C4-2B (cell line): ENCODE measurements at regions not wholly inside any gene's neighbourhood (a gene's known extent, or its start where the extent isn't known, plus 50 kb on each side); places are given as distances from the start of the nearest gene placed in this dataset.

Experiments
- H3K27ac ChIP-seq: fragments of 450-650 bp; 2 replicates; pipeline ENCODE4 v1.5.1; 2017
- ZFX ChIP-seq: fragments of 450-650 bp; IDR thresholded peaks from 2 replicates; pipeline ENCODE4 v1.6.1; 2017
- TF ChIP-seq, protein P1 (sequence below): fragments of 450-650 bp; conservative IDR thresholded peaks from 2 replicates; pipeline ENCODE4 v1.5.1; 2017; ENCODE audit warnings: mild to moderate bottlenecking

DNA sequence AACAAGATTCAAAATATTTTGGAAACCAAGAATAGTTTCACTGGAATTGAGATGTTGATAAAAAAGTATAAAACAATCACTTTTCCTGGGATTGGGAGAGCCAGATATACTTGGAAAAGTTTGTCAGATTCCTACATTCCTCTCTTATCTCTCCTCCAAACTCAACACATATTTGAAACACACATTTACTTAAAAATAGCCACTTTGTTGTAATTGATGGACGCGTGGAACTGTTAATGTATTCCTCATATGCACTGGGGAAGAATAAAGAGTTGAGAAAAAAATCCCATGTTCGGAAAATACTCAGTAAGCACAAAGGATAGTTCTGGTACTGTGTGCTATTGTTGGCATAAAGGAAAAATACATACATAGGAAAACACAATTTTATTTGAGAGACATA is 195.6 kb upstream of the FLRT2 start:
- TF ChIP-seq ZFX = no peak
- TF ChIP-seq, protein P1, sequence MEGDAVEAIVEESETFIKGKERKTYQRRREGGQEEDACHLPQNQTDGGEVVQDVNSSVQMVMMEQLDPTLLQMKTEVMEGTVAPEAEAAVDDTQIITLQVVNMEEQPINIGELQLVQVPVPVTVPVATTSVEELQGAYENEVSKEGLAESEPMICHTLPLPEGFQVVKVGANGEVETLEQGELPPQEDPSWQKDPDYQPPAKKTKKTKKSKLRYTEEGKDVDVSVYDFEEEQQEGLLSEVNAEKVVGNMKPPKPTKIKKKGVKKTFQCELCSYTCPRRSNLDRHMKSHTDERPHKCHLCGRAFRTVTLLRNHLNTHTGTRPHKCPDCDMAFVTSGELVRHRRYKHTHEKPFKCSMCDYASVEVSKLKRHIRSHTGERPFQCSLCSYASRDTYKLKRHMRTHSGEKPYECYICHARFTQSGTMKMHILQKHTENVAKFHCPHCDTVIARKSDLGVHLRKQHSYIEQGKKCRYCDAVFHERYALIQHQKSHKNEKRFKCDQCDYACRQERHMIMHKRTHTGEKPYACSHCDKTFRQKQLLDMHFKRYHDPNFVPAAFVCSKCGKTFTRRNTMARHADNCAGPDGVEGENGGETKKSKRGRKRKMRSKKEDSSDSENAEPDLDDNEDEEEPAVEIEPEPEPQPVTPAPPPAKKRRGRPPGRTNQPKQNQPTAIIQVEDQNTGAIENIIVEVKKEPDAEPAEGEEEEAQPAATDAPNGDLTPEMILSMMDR = no peak
- no peak overlapping the region for H3K27ac ChIP-seq

DNA sequence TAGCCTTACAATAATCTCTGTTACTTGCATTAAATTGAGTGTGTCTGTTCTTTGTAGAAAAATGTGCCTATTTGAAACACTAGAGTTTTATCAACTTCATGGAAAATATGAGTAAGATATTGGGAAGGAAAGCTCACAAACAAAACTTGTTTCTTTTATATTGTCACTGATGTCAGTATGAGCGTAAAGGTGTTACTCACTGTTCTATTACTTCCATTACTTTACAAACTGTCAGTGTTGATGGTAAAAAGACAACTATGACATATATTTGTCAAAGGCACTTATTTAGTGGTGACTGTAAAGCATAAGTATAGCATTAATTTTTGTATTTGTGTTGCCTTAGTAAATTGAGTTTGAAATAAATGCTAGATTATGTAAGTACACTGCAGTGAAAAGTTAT is 193.7 kb upstream of the FLRT2 start:
- no peak for TF ChIP-seq ZFX
- TF ChIP-seq, protein P1 = no peak
- H3K27ac ChIP-seq = no peak overlapping the region

DNA sequence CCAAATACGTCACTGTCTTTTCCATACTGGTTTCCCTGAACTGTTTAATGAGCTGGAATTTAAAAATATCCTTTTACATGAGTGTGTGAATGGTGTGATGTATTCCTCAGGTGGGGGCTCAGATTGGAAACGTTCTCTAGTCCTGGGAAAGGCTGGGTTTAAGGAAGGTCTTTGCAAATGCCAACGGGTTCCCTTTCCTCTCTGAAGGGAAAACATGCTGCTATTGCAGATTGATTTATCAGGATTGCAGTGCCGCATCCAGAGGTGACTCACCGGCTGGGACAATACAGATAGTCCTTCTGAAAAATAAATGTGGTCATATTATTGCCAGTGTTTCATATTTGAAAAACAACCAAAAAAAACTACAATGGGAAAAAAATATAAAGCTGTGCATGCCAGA is 193.1 kb upstream of the FLRT2 start:
- TF ChIP-seq ZFX = no peak
- TF ChIP-seq, protein P1 = no peak
- no peak overlapping the region for H3K27ac ChIP-seq

DNA sequence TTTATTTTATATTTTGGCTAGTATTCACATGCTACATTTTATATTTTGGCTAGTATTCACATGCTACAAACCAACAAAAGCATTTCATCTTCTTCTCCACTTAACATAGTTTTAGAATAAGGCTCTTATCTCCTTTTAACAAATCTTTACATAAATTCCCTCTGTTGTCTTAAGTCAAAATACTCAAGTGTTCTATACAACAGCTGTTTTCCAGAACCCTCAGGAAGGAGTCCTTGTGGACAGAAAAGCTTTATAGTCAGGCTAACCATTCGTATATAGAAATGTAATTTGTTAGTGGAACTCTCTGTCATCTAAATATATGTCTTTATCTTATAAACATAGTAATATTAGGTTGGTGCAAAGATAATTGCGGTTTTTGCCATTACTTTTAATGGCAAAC is 191.0 kb upstream of the FLRT2 start:
- TF ChIP-seq ZFX = no peak
- TF ChIP-seq, protein P1 = no peak
- H3K27ac ChIP-seq = no peak overlapping the region

DNA sequence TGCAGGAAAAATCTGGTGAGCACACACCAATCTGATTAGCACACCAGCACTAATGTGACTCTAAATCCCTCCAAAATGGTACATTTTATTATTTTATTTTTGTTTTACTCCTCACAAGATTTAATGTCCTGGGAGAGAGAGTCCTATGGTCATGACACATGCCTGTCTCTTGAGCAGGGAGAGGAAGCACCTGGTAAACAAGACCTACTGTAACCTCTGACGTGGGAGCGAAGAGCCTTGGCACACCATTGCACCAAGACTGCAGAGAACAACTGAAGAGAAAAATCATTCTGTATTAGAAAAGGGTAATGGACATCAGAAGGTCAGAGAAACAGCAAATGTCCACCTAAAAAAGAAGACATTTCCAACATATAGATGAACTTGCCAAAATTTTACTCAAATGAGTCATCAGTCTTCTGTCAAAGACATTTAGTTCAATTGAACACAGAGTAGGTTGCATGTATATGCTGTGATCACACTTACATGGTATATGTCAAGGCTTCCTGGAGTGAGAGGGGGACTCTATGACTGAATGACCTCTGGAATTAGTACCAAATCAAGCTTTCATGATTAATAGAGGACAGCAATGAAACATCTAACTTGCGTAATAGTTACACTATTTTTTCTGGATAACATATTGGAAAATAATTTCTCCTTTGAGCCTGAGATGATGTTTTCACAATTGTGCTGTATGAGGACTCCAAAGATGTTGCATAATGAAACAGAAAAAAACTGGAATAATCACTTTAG is 186.9 kb upstream of the FLRT2 start:
- no peak overlapping the region for H3K27ac ChIP-seq
- TF ChIP-seq, protein P1 = no peak
- TF ChIP-seq ZFX = no peak

DNA sequence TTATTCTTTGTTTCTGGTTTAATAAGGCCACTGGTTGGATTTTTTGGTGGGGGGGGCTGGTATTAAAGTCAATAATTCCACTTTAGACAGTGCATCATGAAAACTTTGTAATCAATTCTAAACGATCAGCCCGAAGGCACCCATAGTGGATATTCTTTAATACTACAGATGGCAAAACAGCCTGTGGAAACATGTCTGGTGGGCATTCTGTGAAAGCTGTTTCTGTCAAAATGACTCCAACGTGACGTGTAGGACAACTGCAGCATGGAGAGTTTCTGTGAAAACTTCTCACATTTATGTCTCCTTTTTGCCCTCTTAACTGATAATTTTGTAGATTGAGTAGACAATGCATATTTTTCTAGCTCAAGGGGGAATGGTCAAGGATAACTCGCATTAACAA is 185.8 kb upstream of the FLRT2 start:
- TF ChIP-seq ZFX = no peak
- TF ChIP-seq, protein P1 = no peak

DNA sequence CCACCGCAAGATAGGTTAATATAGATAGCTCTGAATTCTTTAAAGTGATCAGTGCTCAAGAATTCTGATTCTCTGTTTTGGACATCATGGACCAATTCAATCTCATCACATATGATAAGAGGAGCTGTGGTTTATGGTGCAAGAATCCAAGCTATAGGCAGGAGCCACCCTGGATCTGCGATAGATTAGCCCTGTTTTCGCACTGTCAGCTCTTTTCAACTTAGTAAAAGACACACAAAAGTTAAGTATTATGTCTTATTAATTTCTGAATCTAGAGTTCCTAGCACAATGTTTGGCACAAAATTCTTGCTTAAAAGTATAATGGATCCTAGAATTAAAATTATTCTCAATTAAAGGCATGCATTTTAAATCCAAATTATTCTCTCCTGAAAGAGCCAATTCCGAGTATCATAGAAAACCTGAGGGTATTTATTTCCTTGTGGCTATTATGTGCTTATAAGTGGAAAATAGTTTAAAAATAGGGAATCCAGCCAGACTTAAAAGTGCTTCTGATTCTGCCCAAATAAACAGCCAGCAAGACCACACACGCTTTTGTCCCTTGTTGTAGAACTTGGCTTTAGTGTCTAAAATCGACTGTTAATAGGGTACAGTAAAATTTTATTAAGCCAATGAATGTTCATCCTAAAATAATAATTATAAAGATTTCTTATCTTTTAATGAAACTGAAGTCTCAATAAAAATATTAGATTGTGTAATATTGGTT is 184.9 kb upstream of the FLRT2 start:
- H3K27ac ChIP-seq = no peak overlapping the region
- no peak for TF ChIP-seq ZFX
- TF ChIP-seq, protein P1 = no peak

More for the DNA sequence above, 185.8 kb upstream of the FLRT2 start:
- no peak overlapping the region for H3K27ac ChIP-seq
